Urinary bladder (tissue), 3 donors: ENCODE measurements at regions not wholly inside any gene's neighbourhood (a gene's known extent, or its start where the extent isn't known, plus 50 kb on each side); places are given as distances from the start of the nearest gene placed in this dataset.
"Not testable (repeated sequence)": the region's sequence is repeated elsewhere in the genome, so short reads cannot be mapped to it uniquely, and the experiment has no call there.

ENCODE experiments used
- DNase-seq: peaks from one replicate; pipeline ENCODE4 v3.0.0-alpha.2; 2015; ENCODE audit errors: extremely low spot score
- H3K27ac ChIP-seq: one replicate; pipeline ENCODE4 v1.5.1; 2013; ENCODE audit warnings: low read depth, mild to moderate bottlenecking, moderate library complexity
- H3K36me3 ChIP-seq: one replicate; pipeline ENCODE4 v1.6.1; 2013; ENCODE audit warnings: mild to moderate bottlenecking, moderate library complexity; ENCODE audit not compliant: insufficient read depth
- H3K4me1 ChIP-seq: one replicate; pipeline ENCODE4 v1.6.1; 2013; ENCODE audit warnings: mild to moderate bottlenecking, moderate library complexity; ENCODE audit not compliant: insufficient read depth
- H3K4me3 ChIP-seq: one replicate; pipeline ENCODE4 v1.5.1; 2013; ENCODE audit warnings: low read depth, low read length
- WGBS: extraction: QIAGEN DNeasy Blood & Tissue Kit; methylation state at CpG from one replicate; pipeline ENCODE4 v1.1.7; 2013; 5-methylcytosine and 5-hydroxymethylcytosine counted together
- donor health status: healthy with polysubstance abuse.
- donor health status: healthy.

DNA sequence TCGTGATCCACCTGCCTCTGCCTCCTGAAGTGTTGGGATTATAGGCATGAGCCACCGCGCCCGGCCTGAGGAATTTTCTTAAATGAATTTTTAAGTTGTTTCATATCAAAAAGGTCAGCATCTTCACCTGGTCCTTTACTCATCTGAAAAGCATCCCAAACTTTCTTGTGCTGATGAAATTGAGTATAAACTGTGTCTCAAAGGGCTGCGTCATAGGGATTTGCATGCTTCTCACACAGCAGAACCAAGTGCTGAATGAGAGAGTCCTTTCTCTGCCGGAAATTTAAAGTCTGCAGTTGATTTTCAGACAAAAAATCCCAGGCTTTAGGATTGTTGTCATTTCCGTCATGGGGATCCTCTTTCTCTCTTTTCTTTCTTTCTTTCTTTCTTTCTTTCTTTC lies 200.5 kb upstream of the PLGLB1 start:
- H3K36me3 ChIP-seq, H3K4me1 ChIP-seq, H3K27ac ChIP-seq, DNase-seq, H3K4me3 ChIP-seq: not testable (repeated sequence)
- 82% methylated on average over 7 of the region's 7 CpGs for WGBS

- H3K36me3 ChIP-seq, H3K4me3 ChIP-seq, DNase-seq, H3K4me1 ChIP-seq, H3K27ac ChIP-seq: not testable (repeated sequence)
- WGBS: 49% methylated on average over 2 of the region's 3 CpGs
Measured at GRCh38 chr2:87223873-87224272, 202.2 kb upstream of the PLGLB1 start.

GRCh38 chr2:87229091-87229689 lies 207.5 kb upstream of the PLGLB1 start:
- H3K27ac ChIP-seq, H3K4me1 ChIP-seq, H3K36me3 ChIP-seq, H3K4me3 ChIP-seq, DNase-seq: not testable (repeated sequence)
- 0% methylated on average over 2 of the region's 4 CpGs for WGBS

DNA sequence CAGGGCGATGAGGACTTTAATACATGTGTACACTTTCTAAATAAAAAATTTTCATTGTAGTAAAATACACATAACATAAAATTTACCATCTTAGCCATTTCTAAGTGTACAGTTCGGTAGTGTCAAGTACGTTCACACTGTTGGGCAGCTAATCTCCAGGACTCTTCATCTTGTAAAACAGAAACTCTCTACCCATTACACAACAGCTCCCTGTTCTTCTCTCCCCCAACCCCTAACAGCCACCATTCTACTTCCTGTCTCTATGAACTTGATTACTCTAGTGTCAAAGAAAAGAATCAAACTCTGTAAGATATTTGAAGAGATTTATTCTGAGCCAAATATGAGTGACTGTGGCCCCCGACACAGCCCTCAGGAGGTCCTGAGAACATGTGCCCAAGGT lies 208.3 kb upstream of the PLGLB1 start:
- not testable (repeated sequence) for H3K4me3 ChIP-seq, H3K36me3 ChIP-seq, H3K27ac ChIP-seq, H3K4me1 ChIP-seq, DNase-seq
- 73% methylated on average over 2 of the region's 4 CpGs for WGBS

DNA sequence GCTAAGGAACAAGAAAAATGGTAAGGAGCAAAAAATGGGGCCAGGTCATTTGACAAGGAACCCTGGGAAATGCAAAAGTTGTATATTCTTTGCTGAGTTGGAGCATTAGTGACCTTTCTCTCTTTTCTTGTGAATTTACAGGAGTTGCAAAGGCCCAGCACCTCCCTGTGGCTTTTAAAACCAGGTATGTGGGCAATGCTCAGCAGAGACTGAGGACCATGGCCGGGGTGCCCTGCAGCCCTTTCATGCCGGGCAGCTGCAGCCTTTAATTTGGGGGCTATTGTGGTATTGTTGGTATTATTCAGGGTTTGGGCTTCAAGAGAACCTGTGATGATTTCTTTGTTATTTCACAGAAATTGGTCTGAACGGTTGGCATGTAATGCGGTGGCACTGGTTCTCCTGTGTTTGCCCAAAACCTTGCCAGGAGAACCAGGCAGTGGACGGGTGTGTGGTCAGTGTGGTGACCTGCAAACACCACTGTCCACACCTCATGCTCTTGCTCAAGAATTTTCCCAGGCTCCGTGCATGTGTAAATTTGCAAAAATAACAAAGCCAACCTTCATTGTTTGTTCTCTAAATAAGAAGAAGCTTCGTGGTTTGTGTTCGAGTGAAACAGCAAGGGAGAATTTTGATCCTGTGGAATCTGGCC lies 213.8 kb upstream of the PLGLB1 start:
- WGBS: 94% methylated on average over 3 of the region's 8 CpGs
- not testable (repeated sequence) for H3K27ac ChIP-seq, H3K36me3 ChIP-seq, H3K4me1 ChIP-seq, H3K4me3 ChIP-seq, DNase-seq

GRCh38 chr2:87237570-87238336 lies 216.1 kb upstream of the PLGLB1 start:
- WGBS: 64% methylated on average over 9 of the region's 15 CpGs
- not testable (repeated sequence) for H3K36me3 ChIP-seq, H3K27ac ChIP-seq, H3K4me3 ChIP-seq, DNase-seq, H3K4me1 ChIP-seq

DNA sequence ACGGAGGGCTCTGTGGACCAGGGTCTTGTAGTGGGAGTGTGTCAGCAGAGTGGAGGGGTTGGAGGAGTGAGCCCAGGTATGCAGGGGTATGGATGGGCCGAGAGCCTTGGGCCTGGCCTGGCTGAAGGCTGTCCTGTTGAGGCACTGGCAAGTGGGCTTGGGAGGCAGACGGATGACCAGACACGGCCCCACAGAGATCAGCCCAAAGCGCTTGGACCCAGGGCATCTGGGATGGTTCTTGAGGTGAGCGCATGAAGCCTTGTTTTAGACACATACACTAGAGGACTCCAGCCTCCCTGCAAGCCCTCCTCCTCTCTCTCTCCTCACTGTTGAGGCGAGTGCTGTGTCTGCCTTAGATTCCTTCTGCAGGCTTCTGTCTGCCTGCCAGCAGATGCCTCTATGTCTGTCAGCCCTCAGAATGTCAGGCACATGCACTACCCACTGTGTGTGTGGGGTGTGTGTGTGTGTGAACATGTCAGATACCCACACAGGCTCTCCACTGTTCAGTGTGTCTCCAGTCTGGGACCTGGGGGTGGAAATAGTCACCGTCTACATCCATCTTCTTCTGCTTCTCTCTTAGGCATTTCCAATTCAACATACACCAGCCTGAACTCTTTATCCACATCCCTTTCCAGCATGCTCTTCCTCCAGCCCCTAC lies 218.0 kb upstream of the PLGLB1 start:
- 88% methylated on average over 7 of the region's 8 CpGs for WGBS

DNA sequence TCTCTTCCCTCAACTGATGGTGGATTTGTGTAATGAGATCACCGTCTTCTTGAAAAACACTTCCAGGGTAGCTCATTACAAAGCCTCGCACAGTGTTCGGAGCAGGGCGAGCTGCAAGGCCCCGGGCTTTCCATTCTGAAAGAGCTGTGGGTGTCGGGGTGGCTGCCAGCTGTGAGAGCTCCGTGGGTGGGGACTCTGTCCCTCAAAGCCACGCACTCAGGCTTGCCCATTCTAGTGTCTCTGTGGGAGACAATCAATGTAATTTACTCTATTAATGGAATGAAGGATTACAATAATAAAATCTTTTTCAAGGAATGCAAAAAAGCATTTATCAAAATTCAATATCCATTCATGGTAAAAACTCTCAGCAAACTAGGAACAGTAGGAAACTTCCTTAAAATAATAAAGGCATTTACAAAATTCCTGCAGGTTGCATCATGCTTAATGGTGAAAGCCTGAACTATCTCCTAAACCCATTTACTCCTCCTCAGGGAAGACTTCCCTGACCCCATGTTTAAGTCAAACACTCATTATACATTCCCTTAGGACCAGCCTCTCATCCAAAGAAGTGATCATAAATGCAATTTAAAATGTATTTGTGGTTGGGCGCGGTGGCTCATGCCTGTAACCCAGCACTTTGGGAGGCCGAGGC lies 224.5 kb upstream of the PLGLB1 start:
- not testable (repeated sequence) for H3K36me3 ChIP-seq, DNase-seq, H3K27ac ChIP-seq, H3K4me3 ChIP-seq, H3K4me1 ChIP-seq
- WGBS: 89% methylated on average over 9 of the region's 11 CpGs

More for the DNA sequence above, 218.0 kb upstream of the PLGLB1 start:
- not testable (repeated sequence) for H3K4me1 ChIP-seq, H3K4me3 ChIP-seq, DNase-seq, H3K27ac ChIP-seq, H3K36me3 ChIP-seq

DNA sequence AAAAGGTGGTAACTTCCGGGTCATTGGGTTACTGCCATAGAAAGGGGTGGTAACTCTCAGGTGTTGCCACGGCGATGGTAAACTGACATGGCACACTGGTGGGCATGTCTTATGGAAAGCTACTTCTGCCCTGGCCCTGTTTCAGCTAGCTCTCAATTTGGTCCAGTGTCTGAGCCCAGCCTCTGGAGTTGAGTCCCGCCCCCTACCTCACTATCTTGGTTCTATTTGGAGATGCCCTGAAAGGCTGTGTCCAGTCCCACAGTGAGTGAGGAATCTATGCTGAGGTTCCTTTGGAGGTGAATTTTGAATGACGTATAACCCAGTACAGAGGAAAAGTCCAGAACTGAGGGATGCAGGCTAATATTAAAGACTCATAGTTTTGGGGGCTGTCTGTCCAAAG lies 230.4 kb upstream of the PLGLB1 start:
- DNase-seq, H3K4me1 ChIP-seq, H3K27ac ChIP-seq, H3K4me3 ChIP-seq, H3K36me3 ChIP-seq: not testable (repeated sequence)
- WGBS: 96% methylated on average over 4 of the region's 5 CpGs

DNA sequence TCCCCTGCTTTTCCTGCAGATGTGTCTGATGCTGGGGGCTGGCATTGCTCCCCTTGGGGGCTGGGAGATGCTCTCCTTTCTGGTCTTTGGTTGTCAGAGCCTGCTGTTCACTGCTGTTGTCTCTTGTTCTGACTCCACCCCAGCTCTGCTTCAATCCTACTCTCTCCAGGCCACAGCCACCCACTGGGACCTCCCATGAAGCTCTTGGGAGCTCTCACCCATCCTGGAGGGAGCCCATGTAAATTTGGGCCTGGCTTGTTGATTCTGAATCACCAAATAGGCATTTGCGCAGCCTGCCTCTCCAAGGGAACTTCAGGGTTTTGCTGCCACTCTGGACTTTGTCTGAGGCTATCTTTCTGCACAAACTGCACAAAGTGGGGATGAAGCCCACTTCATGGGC lies 232.9 kb upstream of the PLGLB1 start:
- not testable (repeated sequence) for H3K4me3 ChIP-seq, H3K36me3 ChIP-seq, H3K27ac ChIP-seq, H3K4me1 ChIP-seq, DNase-seq
- WGBS: no CpG with 5 or more reads among the region's 1 CpG

DNA sequence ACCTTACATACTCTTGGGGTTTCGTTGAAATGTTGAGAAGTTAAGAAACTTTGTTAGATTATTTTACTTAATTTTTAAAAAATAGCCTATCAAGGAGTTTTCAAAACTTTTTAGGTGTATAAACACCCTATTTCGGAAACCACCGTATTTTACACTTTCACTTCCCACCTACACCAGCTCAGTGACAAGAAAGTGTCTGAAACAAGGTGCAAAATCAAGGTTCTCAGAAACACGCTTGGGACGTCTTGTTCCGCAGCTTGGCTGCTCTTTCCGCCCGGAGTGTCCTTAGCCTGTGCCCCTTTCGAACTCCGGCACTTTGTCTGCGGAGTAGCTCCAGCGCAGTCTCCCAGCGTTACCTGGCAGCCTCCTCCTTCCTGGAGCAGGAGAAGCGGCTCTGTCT lies 233.8 kb upstream of the PLGLB1 start:
- H3K27ac ChIP-seq, H3K4me3 ChIP-seq, H3K4me1 ChIP-seq, H3K36me3 ChIP-seq, DNase-seq: not testable (repeated sequence)
- 96% methylated on average over 9 of the region's 14 CpGs for WGBS

GRCh38 chr2:87258887-87259286 lies 237.2 kb upstream of the PLGLB1 start:
- H3K4me1 ChIP-seq, H3K4me3 ChIP-seq, H3K27ac ChIP-seq, H3K36me3 ChIP-seq, DNase-seq: not testable (repeated sequence)
- 93% methylated on average over 7 of the region's 7 CpGs for WGBS

- H3K4me3 ChIP-seq, H3K27ac ChIP-seq, H3K4me1 ChIP-seq, DNase-seq, H3K36me3 ChIP-seq: not testable (repeated sequence)
- 95% methylated on average over 3 of the region's 4 CpGs for WGBS
Measured at GRCh38 chr2:87262184-87262702, 240.6 kb upstream of the PLGLB1 start.
